Nephron progenitor cell (in vitro differentiated cells): ENCODE measurements at regions not wholly inside any gene's neighbourhood (a gene's known extent, or its start where the extent isn't known, plus 50 kb on each side); places are given as distances from the start of the nearest gene placed in this dataset.
A peak's percentile ranks its signal among the peaks of the same experiment; 100 is the strongest.

Source experiments
- DNase-seq: peaks from one replicate; pipeline ENCODE4 v3.0.0; 2021
- H3K27ac Mint-ChIP-seq: 2 replicates; pipeline ENCODE4 v1.8.0; 2021; ENCODE audit warnings: mild to moderate bottlenecking, moderate library complexity, mixed read lengths
- H3K27me3 Mint-ChIP-seq: 2 replicates; pipeline ENCODE4 v1.8.0; 2021; ENCODE audit warnings: mild to moderate bottlenecking, low read depth, mixed read lengths; ENCODE audit not compliant: poor library complexity
- H3K36me3 Mint-ChIP-seq: 2 replicates; pipeline ENCODE4 v1.8.0; 2021; ENCODE audit warnings: low read depth, mixed read lengths
- H3K4me1 Mint-ChIP-seq: 2 replicates; pipeline ENCODE4 v1.8.0; 2021; ENCODE audit warnings: mixed read lengths
- H3K4me3 Mint-ChIP-seq: 2 replicates; pipeline ENCODE4 v1.8.0; 2021; ENCODE audit warnings: mild to moderate bottlenecking, moderate library complexity, mixed read lengths
- H3K9me3 Mint-ChIP-seq: 2 replicates; pipeline ENCODE4 v1.8.0; 2021; ENCODE audit warnings: mild to moderate bottlenecking, moderate library complexity, mixed read lengths
- TF ChIP-seq, protein P1 (sequence below): fragments of 200-600 bp; sonication (generic); IDR thresholded peaks from 2 replicates; pipeline ENCODE4 v1.5.0; 2021; ENCODE audit warnings: antibody characterized with exemption

DNA sequence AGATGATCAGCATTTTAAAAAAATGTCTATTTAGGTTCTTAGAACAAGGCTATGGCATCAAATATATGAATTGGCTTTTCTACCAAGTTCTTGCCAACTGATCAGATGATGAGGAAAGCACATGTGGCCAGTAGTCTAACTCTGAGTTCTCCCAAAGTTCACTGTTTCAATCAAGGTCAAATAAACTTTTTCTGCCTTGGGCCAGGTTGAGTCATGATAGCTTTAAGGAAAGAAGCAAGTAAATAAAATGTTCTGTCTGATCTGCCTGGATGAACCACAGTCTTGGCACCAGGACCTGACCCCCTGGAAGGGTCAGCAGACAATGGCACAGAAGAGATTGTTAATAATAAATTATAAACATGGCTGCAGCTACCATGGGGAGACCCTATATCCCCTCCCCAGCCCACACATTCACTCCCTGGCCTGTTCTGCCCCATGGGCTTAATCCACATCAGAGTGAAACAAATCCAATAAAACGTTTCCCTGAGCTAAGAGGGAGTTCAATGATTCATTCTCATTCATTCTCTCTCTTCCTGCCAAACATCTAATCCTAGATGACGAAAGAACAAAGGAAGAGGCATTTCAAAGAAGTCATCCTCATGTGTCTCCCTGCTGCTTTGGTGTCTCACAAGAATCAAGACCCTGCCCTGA, 661.6 kb downstream of the DHX35 start:
- H3K4me3 Mint-ChIP-seq = no peak overlapping the region
- peak overlapping the region; percentile 51 for H3K27ac Mint-ChIP-seq
- peaks cover 33% of the 10 kb centered on the region for H3K4me1 Mint-ChIP-seq
- TF ChIP-seq, protein P1, sequence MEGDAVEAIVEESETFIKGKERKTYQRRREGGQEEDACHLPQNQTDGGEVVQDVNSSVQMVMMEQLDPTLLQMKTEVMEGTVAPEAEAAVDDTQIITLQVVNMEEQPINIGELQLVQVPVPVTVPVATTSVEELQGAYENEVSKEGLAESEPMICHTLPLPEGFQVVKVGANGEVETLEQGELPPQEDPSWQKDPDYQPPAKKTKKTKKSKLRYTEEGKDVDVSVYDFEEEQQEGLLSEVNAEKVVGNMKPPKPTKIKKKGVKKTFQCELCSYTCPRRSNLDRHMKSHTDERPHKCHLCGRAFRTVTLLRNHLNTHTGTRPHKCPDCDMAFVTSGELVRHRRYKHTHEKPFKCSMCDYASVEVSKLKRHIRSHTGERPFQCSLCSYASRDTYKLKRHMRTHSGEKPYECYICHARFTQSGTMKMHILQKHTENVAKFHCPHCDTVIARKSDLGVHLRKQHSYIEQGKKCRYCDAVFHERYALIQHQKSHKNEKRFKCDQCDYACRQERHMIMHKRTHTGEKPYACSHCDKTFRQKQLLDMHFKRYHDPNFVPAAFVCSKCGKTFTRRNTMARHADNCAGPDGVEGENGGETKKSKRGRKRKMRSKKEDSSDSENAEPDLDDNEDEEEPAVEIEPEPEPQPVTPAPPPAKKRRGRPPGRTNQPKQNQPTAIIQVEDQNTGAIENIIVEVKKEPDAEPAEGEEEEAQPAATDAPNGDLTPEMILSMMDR = no peak
- no peak for DNase-seq
- H3K9me3 Mint-ChIP-seq = no peaks in the 10 kb centered on the region
- H3K36me3 Mint-ChIP-seq = no peaks in the 10 kb centered on the region
- peaks cover 5% of the 10 kb centered on the region for H3K27me3 Mint-ChIP-seq

DNA sequence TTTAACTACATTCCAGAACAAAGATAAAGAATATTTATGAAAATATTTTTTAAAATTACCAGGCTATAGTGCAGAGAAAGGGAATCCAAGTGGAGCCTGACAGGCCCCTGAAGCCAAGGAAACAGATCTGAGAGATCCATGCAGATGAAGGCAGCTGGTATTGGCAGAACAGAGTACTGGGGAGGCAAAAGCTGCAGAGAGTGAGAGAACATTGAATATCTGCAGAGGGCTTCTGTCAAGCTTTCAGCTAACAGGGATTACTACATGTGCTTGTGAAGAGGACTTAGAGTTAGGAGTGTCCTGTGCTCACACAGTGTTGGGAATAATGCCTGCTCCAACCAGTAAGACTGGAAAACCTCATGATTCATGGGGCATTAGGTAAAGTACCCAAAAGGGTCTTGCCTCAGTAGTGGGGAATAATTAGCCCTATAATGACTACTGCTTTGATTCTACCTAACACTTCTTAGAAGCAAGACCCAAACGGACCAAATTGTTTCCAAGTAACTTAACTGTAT, 657.2 kb downstream of the DHX35 start:
- H3K27me3 Mint-ChIP-seq = no peaks in the 10 kb centered on the region
- TF ChIP-seq, protein P1 = no peak
- H3K4me1 Mint-ChIP-seq = peaks cover 30% of the 10 kb centered on the region
- peak overlapping the region; percentile 77 for H3K27ac Mint-ChIP-seq
- H3K4me3 Mint-ChIP-seq = no peak overlapping the region
- no peaks in the 10 kb centered on the region for H3K36me3 Mint-ChIP-seq
- peaks cover 5% of the 10 kb centered on the region for H3K9me3 Mint-ChIP-seq
- no peak for DNase-seq

DNA sequence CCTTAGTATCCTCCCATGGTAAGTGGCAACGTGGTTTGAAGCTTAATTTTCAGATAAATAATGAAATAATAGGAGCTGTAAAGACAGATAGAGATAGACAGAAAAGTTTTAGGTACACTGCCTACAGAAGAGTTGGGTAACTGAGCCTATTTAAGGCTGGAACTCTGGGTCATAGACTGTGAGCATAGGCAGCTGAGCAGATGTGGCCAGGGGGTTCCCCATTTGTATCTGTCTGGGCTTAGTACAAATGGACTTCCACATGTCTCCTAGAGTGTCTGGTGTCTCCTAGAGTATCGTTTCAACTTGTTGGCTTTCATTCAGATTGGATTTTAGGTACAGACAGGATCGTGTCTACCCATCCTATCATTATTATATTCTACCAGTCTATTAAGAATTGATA, 649.8 kb downstream of the DHX35 start:
- no peak for DNase-seq
- Mint-ChIP-seq H3K4me3 (no peak overlapping the region), H3K4me1 (peaks cover 12% of the 10 kb centered on the region), H3K27ac (no peak overlapping the region), H3K9me3 (peaks cover 36% of the 10 kb centered on the region), H3K27me3 (peaks cover 5% of the 10 kb centered on the region), H3K36me3 (peaks cover 25% of the 10 kb centered on the region)
- TF ChIP-seq, protein P1 = no peak

DNA sequence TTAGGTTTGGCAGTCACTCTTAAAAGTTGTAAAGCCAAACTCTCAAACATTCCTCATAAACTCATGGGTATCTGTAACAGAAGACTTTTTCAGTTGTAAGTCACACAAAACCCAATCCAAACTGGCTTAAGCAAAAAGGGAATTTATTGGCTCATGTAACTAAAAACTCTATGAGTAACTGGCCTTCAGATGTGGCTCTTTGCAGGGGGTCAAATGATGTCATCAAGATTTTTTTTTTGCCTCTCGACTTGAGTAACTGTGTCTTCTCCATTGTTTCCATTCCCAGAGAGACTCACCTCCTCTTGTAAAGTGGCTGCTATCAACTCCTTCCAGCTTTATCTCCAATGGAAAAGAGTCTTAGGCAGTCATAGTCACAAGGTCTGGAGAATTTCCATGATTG, 645.0 kb downstream of the DHX35 start:
- no peak overlapping the region for H3K4me3 Mint-ChIP-seq
- no peak for DNase-seq
- no peak overlapping the region for H3K27ac Mint-ChIP-seq
- H3K9me3 Mint-ChIP-seq = peaks cover 38% of the 10 kb centered on the region
- TF ChIP-seq, protein P1 = no peak
- peaks cover 31% of the 10 kb centered on the region for H3K4me1 Mint-ChIP-seq
- peaks cover 25% of the 10 kb centered on the region for H3K36me3 Mint-ChIP-seq
- H3K27me3 Mint-ChIP-seq = peaks cover 9% of the 10 kb centered on the region

DNA sequence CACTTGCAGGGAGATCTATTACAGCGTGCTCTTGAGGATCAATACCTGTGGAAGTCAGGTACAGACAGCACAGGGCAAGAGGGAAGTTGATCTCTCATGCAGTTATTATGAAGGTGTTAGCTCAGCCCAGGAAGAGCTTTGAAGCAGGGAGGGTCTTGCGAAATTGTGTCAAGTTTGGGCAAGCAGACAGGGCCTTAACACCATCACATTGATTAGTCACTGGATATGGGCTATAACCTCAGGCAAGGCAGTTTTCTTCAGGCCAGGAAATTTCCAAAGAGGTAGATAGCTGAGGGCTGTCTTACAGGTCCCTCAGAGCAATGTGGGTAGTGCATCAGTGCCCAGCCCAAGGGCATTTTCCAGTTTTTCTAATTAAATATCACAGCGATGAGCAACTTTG, 643.8 kb downstream of the DHX35 start:
- TF ChIP-seq, protein P1 = no peak
- H3K9me3 Mint-ChIP-seq = peaks cover 29% of the 10 kb centered on the region
- peaks cover 31% of the 10 kb centered on the region for H3K4me1 Mint-ChIP-seq
- H3K36me3 Mint-ChIP-seq = peaks cover 19% of the 10 kb centered on the region
- H3K27me3 Mint-ChIP-seq = peaks cover 9% of the 10 kb centered on the region
- DNase-seq = no peak
- H3K4me3 Mint-ChIP-seq = no peak overlapping the region
- no peak overlapping the region for H3K27ac Mint-ChIP-seq

DNA sequence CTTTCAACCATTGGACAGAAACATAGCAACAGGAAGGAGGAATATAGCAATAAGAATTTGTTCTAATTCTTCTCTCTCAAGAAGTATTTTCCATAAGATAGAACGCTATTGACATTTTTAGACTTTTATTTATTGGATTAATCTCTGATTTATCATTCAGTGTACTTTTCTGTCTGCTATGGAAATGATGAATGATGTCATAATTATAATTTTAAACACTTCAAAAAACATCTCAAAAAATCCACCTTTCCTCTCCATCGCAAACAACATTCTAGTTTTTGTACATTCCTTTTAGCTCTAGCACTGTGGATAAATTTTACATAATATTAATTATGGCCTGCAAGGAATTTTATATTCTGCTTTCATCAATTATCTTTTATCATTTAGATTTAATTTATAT, 643.2 kb downstream of the DHX35 start:
- TF ChIP-seq, protein P1 = no peak
- Mint-ChIP-seq H3K9me3 (peaks cover 24% of the 10 kb centered on the region), H3K4me1 (peaks cover 31% of the 10 kb centered on the region), H3K36me3 (peaks cover 16% of the 10 kb centered on the region), H3K27me3 (peaks cover 9% of the 10 kb centered on the region), H3K27ac (no peak overlapping the region), H3K4me3 (no peak overlapping the region)
- no peak for DNase-seq
